BJ (cell line): ENCODE measurements at regions not wholly inside any gene's neighbourhood (a gene's known extent, or its start where the extent isn't known, plus 50 kb on each side); places are given as distances from the start of the nearest gene placed in this dataset.
A peak's percentile ranks its signal among the peaks of the same experiment; 100 is the strongest.

Experiments used
- CTCF ChIA-PET: fragments of 350-600 bp; formaldehyde crosslinking; extraction: SDS; loops from one replicate; lab custom pipeline; 2021; ENCODE audit warnings: antibody characterized with exemption, inconsistent platforms; lab: Yijun Ruan, JAX
- POLR2A ChIA-PET: fragments of 300-600 bp; sonication (Branson Sonifier 250); formaldehyde crosslinking; extraction: SDS; loops from one replicate; lab custom pipeline; 2021; ENCODE audit warnings: antibody characterized with exemption; lab: Charles Lee
- DNase-seq: peaks from one replicate; pipeline ENCODE4 v3.0.0-alpha.2; 2011; ENCODE audit warnings: low read depth
- H3K27me3 ChIP-seq: 2 replicates; pipeline ENCODE4 v1.6.0; 2011; ENCODE audit warnings: low read length; ENCODE audit not compliant: control insufficient read depth, insufficient read depth
- H3K36me3 ChIP-seq: 2 replicates; pipeline ENCODE4 v1.5.1; 2011; ENCODE audit warnings: low read length; ENCODE audit not compliant: control insufficient read depth, insufficient read depth
- H3K4me3 ChIP-seq: 2 replicates; pipeline ENCODE4 v1.5.1; 2011; ENCODE audit warnings: low read depth, mild to moderate bottlenecking, control low read depth, low read length
- CTCF ChIP-seq: IDR thresholded peaks from 2 replicates; pipeline ENCODE4 v1.5.1; 2011; ENCODE audit warnings: low read depth, mild to moderate bottlenecking, control low read depth, inconsistent platforms, low read length, moderate library complexity; ENCODE audit not compliant: insufficient read depth

- Histone ChIP-seq H3K36me3 (peaks cover 16% of the 10 kb centered on the region), H3K4me3 (no peak overlapping the region), H3K27me3 (no peaks in the 10 kb centered on the region)
- ChIA-PET CTCF (interaction anchor here (0.9 to 2.8 kb wide), 5 partner anchors 10 to 73 kb away, joined by 3 to 18 read pairs (median 4); no protein-coding TSS in a partner anchor), POLR2A (interaction anchor here (0.5 to 0.7 kb wide), 2 partner anchors 10 to 96 kb away, joined by 3 to 4 read pairs; no protein-coding TSS in a partner anchor)
- no peak for TF ChIP-seq CTCF
- peak; percentile 55 for DNase-seq
Observed at GRCh38 chr1:201721082-201722049, 107.6 kb upstream of the IPO9 start.

- Histone ChIP-seq H3K27me3 (no peaks in the 10 kb centered on the region), H3K36me3 (peaks cover 7% of the 10 kb centered on the region), H3K4me3 (no peak overlapping the region)
- POLR2A ChIA-PET, result no interaction called here
- CTCF ChIA-PET, result interaction anchor here (0.9 to 2.5 kb wide), 7 partner anchors 10 to 69 kb away, joined by 3 to 13 read pairs (median 7); no protein-coding TSS in a partner anchor
- TF ChIP-seq CTCF, result no peak
- no peak for DNase-seq
Observed at GRCh38 chr1:201724039-201724765, 104.8 kb upstream of the IPO9 start.

- ChIA-PET POLR2A (no interaction called here), CTCF (interaction anchor here (0.9 to 2.5 kb wide), 5 partner anchors 9 to 68 kb away, joined by 3 to 13 read pairs (median 7); no protein-coding TSS in a partner anchor)
- TF ChIP-seq CTCF, result no peak
Observed at GRCh38 chr1:201724766-201725118, 104.2 kb upstream of the IPO9 start.

GRCh38 chr1:201726700-201727099 is 102.3 kb upstream of the IPO9 start:
- Histone ChIP-seq H3K27me3 (no peaks in the 10 kb centered on the region), H3K36me3 (peaks cover 4% of the 10 kb centered on the region), H3K4me3 (no peak overlapping the region)
- POLR2A ChIA-PET, result no interaction called here
- no peak for TF ChIP-seq CTCF
- CTCF ChIA-PET, result interaction anchor here (1.0 to 1.2 kb wide), 3 partner anchors 11 to 66 kb away, joined by 3 to 5 read pairs (median 4); no protein-coding TSS in a partner anchor
- DNase-seq, result no peak

More at GRCh38 chr1:201724766-201725118, 104.2 kb upstream of the IPO9 start:
- no peak for DNase-seq
- Histone ChIP-seq H3K27me3 (no peaks in the 10 kb centered on the region), H3K4me3 (no peak overlapping the region), H3K36me3 (peaks cover 7% of the 10 kb centered on the region)
